GM18868 (cell line): ENCODE measurements at regions not wholly inside any gene's neighbourhood (a gene's known extent, or its start where the extent isn't known, plus 50 kb on each side); places are given as distances from the start of the nearest gene placed in this dataset.

ENCODE experiments used
- ATAC-seq: cut with Tn5 transposase; IDR thresholded peaks from one replicate; pipeline ENCODE4 v1.9.1; 2021; ENCODE audit warnings: mild to moderate bottlenecking, moderate library complexity; ENCODE audit not compliant: unreplicated experiment

DNA sequence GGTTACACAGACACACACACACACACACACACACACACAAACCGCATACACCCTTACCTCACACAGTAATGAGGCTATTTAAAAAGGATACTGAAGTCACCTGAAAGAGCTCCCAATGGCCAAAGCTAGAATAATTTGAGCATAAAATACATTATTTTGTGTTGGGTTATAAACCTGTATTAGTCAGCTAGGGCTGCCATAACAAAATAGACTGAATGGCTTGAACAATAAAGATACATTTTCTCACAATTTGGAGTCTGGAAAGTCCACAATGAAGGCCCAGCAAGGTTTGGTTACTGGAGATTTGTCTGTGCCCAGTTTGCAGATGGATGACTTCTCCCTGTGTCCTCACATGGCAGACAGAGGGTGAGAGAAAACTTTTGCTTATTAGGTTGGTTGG is 605.4 kb upstream of the REG3G start:
- no peak for ATAC-seq

DNA sequence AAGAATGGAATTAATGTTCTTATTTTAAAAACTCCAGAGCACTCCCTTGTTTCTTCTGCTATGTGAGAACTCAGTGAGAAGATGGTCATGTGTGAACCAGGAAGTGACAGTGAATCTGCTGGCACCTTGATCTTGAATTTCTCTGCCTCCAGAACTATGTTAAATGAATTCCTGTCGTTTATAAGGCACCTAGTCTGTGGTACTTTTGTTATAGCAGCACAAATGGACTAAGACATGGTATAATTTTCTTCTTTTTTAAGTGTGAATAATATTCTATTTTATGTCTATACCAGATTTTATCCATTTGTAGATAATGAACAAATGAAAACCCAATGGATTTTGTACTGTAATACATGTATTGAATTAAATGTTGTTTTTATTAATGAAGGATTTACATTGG is 601.9 kb upstream of the REG3G start:
- ATAC-seq: no peak

DNA sequence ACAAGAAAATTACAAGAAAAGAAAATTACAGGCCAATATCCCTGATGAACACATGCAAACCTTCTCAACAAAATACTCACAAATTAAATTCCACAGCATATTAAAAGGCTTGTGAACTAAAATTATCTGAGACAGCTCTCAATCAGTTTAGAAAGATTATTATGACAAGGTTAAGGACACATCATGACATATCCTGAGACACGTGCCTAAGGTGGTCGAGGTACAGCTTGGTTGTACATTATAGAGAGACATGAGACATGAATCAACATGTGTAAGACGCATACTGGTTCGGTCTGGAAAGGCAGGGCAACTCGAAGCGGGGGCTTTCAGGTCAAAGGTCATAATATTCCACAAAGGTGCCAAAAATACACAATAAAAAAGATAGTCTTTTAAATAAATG is 598.3 kb upstream of the REG3G start:
- no peak for ATAC-seq

DNA sequence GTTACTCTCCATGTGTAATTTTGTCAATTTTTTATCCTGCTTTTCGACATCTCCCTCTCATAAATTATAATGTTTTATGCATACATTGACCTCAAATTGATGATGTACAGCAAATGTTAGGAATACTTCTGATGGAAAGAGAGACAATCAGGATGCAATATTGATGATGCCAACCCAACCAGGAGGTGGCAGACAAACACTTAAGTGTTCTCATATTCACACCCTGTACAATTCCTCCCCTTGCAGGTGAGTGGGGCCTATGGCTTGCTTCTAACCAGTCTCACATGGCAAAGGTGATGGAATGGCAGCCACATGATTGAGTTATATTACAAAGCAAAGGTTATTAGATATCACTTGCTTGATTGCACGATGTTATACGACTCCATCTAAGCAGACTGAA is 594.3 kb upstream of the REG3G start:
- ATAC-seq: no peak

DNA sequence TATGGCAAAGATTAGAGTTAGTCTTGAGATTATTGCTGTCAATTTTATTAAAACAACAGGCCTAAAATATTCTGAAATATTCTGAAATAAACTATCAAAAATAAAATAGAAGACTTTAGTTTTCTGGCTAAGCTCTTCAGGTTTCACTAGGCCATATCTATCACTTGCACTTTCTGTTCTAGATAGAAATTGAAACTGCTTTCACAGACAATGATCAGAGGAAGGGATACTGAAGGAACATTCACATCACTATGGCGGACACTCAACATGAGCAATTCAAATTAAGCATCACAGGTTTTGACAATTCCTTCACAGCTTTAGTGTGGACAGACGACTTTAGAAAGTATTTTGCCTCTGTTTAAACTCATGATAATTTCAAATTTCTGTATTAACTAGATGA is 586.4 kb upstream of the REG3G start:
- peak; percentile 96 for ATAC-seq

DNA sequence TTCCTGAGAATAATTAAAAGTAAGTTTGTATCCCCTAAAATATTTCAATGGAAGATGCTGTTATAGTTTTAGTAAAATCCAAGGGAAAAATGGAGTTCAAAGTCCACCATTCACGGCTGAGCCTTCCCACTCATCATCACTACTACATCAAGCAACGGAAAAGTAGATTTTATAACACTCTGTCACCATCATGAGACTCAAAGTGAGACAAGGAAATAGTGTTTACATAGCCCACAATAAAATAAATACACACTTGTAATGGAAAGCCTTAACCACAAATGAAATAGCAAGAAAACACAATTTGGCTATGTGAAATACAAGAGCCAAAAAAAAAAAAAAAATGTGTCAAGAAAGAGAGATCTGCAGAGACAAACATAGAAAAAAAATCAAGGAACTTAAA is 569.9 kb upstream of the REG3G start:
- ATAC-seq: no peak

DNA sequence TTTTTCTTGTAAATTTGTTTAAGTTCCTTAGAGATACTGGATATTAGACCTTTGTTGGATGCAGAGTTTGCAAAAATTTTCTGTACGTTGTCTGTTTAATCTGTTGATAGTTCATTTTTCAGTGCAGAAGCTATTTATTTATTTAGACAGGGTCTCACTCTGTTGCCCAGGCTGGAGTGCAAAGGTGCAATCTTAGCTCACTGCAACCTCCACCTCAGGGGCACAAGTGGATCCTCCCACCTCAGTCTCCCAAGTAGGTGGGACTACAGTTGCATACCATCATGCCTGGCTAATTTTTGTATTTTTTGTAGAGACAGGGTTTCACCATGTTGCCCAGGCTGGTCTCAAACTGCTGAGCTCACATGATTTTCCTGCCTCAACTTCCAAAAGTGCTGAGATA is 568.2 kb upstream of the REG3G start:
- ATAC-seq: no peak

DNA sequence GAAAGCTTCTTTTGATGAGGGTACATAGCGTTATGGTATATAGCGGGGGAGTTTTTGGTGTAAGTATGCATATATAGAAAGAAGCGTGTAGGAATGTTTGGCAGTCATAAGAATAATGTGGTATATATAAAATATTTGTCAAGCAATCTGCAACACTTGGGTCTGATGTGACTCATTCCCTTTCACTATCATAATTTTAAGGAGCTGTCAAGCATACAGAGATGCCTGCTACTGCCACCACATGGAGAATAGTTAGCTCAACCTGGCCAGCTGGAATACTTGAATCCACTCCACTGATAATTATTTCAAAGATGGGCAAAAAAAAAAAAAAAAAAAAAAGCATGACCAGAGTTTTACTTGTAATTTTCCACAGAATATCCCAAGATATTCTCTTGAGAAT is 559.8 kb upstream of the REG3G start:
- no peak for ATAC-seq

DNA sequence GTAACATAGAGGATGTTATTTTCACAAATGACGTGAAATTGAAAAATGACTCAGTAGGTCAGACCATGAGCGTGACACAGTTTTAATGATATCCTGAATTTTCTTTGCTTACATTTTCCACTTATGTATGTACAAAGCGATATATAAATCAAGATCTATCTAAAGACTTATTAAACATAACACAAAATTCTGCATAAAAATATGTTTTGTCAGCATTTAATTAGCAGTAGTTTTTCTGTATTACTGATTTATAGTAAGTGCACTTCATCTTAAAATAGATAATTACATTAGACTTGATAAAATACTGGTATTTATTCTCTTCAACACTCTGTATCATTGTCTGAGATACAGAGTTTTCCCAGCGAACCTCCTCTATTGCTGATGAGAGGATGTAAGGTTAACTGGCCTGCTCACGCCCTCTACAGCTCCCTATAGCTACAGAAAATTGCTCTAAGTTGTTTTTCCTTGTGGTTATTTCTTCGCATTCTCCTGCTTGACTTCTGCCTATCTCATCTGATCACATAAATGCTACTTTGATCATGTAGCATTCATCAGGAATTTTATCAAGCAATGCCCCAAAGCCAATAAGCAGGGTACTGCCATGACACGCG is 548.8 kb upstream of the REG3G start:
- no peak for ATAC-seq

DNA sequence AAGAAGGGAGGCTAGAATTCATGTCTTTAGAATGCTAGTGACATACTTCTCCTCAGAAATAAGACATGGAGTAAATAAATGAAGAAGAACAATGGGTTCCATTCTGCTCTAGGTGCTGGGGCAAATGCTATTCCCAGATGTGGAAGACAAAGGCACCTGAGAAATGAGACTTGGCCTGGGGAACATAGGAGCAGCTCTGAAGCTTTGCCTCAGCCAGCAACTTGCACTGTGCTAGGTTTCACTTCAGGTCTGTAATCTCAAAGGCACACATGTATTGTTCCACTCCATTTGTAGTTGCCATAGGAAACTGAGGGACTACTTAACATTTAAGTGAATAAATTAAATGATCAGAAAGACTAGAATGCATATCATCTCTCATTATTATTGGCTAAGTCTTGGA is 538.9 kb upstream of the REG3G start:
- ATAC-seq: no peak

DNA sequence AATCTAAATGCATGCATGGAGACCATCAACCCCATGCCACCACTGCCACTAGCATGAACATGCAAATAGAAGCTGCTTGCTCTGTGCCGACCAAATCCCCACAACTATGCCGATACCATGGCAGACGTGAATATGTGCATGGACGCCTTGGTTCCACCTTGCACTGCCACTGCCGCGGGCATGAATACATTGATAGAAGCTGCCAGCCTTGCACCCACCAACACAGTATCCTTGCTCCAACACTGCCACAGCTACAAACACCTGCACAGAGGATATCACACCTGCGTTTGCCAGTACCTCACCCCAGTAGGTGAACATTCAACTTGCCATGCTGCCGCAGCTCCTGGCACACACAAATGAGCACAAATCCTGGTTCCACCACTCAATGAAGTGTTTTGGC is 527.4 kb upstream of the REG3G start:
- ATAC-seq: no peak

DNA sequence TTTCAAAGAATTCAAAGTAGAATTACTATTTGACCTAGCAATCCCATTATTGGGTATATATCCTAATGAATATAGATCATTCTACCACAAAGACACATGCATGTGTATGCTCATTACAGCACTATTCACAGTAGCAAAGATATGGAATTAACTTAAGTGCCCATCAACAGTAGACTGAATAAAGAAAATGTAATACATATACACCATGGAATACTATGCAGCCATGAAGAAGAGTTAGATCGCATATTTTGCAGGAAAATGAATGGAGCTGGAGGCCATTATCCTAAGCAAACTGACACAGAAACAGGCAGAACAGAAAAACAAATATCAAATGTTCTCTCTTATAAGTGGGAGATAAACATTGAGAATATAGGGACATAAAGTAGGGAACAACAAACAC is 519.2 kb upstream of the REG3G start:
- ATAC-seq: no peak

DNA sequence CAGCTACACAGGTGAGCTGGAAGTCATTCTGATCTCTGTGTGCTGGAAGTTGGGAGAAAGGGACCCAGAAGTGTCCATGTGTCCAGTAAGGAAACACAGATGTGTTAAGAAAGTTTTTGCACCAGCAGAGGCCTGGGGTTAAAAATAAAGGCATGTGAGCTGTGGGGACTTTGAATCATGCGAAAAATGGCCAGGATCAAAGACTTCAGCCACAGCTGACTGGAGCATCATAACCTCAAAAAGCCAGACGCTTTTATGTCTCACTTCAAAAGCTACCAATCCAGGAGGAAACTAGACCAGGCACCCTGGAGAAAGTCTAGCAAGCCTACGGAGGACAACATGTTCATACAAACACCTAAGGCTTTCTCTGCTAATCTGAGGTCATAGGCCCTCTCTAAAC is 503.6 kb upstream of the REG3G start:
- no peak for ATAC-seq

DNA sequence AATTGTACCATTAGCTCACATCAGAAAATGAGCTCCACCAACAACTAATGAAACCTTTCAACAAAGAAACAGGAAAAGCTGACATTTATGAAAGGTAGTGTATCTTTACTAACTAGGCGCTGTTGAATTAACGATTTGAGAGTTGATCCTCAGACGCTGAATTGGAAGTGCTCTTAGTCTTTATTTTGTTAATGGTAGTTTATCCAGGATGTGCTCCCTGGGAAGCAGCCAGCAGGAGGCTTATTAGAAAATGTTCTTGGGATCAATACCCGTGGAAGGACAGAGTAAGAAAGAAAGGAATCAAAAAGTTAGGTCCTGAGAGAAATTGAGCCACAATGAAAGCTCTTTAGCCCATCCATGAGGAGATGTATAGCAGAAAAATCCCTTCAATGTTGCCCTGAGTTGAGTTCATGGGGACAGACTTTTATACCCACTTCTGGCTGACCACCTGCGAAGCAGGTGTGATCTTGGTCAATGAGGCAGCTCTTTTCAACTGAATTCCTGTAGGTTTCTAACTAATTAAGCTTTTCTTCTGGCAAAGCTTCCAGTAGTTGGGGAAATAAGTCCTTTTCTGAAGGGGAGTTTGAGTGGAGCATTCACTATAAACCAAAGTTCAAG is 492.6 kb upstream of the REG3G start:
- ATAC-seq: no peak

DNA sequence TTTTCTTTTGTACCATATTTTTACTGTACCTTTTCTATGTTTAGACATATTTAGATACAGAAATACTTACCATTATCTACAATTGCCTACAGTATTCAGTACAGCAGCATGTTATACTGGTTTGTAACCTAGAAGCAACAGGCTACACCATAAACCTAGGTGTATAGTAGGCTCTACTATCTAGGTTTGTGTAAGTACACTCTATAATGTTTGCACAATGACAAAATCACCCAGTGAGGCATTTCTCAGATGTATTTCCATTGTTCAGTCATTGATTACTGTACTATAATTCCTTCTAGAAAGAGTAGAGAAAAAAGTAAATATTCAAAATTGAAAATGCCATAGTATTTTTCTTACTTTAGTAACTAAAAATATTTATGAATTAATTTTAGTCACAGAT is 490.1 kb upstream of the REG3G start:
- ATAC-seq: no peak

DNA sequence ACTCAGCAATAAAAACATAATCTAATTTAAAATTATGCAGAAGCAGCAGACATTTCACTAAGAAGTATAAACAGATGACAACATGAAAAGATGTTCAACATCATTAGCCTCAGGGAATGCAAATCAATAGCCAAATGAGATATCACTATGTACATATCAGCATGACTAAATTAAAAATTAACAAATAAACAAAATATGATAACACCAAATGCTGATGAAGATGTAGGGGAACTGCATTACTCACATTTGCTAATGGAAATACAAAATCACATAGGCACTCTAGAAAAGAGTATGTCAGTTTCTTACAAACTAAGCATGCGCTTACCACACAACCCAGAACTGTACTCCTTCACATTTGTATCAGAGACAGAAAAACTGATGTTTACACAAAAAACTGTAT is 487.2 kb upstream of the REG3G start:
- no peak for ATAC-seq

DNA sequence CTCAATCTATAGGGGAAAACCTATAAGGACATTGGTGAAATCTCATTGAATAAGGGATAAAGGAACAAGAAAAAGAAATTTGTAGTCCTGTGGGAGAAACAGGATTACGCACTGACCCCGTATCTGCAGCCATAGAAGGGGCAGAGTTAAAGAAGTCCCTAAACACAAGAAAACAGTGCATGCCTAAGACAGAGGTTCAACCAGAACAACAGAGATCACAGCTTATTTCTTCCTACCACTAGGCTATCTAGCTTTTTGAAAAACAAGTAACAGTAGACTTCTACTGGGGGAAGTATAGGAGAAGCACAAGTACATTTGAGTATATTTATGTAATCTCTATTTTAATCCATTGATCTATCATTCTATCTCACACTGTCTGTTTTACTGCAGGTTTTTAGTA is 485.2 kb upstream of the REG3G start:
- ATAC-seq: no peak

DNA sequence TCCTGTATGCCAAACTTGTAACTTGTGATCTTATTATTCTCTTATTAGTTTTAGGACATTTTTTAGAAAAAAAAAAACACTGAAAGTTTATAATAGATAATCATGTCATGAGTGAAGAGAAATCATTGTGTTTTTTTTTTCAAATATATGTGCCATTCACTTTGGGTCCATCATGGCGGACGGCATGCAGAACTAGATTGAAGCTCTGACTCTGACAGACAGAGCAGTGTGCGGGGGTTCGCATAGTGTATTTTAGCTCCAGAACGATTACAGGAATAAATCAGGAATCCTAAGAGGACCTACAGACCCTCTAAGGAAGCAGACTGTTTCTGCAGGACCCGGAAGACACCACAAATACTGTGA is 484.4 kb upstream of the REG3G start:
- ATAC-seq: no peak

DNA sequence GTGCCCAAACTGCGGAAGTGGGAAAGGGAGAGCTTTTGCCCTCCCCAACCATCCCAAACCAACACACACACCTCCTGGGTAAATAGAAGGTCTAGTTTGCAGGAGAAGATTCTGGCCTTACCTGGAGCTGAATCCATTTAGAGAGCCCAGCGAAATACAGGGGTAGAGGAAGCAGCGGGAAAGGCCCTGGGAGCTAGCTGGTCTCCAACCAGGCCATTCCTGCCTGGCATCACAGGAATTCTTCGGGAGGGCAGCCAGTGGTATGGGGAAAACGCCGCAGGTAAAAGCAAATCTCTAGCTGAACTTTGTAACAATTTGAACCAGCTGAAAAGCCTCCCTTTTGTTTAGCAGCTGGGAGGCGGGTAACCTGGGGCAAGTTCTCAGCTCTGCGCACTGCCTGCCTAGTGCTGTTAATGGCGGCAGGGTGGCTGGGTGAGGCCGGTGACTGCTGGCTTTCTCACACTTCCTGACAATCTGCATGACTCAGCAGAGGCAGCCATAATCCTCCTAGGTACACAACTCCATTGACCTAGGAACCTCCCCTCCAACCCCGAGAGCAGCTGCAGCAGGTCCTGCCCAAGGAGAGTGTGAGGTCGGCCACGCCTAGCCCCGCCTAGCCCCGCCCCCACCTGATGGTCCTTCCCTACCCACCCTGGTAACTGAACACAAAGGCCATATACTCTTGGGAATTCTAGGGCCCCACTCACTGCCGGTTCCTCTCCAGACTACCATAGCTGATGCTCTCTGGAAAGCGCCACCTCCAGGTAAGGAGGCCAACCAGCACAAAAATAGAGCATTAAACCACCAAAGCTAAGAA is 483.8 kb upstream of the REG3G start:
- no peak for ATAC-seq

DNA sequence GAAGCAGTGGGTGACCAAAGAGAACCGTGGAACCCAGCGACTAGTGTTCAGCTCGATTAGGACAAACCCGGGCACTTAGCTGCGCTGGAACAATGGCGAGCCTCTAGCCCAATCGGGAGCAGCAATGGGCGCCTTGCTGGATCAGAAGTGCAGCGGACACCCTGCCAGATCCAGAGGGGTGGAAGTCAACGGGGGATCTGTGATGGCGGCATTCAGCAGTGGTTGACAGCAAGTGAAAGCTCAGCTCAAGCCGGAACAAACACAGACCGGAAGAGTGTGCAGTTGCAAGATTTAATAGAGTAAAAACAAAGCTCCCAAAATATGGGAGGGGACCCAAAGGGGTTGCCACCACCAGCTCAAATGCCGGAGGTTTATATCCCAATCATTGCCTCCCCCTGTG is 478.7 kb upstream of the REG3G start:
- no peak for ATAC-seq

DNA sequence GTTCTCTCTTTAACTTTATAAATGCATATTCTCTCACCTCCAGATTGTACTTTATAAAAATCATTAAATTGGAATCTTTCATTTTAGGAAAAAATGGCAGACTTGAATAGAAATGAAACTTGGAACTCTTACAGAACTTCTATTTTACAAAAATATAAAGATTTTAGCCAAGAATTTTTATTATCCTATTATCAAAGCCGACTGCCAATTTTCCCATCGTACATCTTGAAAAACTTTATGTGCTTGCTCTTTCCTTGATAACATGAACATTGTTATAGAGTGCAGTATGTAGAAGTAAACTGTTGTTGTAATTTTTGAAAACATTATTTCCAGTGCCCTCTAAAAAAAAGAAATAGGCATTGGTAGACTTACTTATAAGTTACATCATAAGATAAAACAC is 475.7 kb upstream of the REG3G start:
- no peak for ATAC-seq

DNA sequence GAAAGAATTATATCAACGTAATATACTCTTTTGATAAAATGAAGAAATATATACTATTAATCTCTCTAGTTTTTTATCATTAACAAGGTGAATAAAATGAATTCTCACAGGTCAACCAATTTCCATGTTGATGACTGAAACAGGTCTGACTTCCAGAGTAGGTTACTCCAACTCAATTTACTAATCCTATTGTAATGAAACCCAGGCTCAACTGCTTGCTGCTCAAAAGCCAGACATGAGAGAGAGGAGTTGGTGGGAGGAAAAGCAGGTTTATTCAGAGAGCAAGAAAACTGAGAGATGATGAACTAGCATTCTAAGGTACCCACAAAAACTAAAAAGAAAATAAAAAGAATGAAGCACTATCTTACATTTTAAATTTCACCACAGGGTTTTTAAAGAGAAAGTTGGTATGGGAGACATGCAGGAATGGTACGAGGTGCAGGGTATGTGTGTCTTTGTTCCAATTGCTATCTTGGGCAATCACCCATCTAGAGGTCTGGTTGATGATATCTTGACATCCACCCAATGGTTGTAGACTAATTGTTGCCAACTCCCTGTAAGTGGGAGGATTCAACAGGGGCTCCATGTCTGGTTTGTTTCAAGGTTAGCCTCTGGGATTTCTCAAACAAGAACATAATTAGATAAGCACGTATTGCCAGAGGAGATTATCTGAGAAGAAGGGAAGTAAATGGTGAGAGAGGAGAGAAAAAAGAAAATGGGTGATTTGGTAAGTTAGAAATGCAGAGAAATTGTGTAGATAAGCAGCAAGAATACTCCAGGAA is 471.4 kb upstream of the REG3G start:
- no peak for ATAC-seq
